Small intestine (tissue), 7 donors: ENCODE measurements at regions not wholly inside any gene's neighbourhood (a gene's known extent, or its start where the extent isn't known, plus 50 kb on each side); places are given as distances from the start of the nearest gene placed in this dataset.

ENCODE experiments used
- DNase-seq, 2 donors: peaks; one replicate each; pipeline versions ENCODE4 v3.0.0 to v3.0.0-alpha.2; 2013
- FAIRE-seq: peaks from 2 replicates; lab custom pipeline; 2012; peaks lifted over from hg19 to GRCh38; lab: Jason Lieb, UNC
- H3K27ac ChIP-seq, 3 donors: one replicate each; pipeline ENCODE4 v1.5.1; 2013; ENCODE audit warnings: low read length in 2 of 3, mild to moderate bottlenecking in 2 of 3, control low read depth in 1 of 3, inconsistent platforms in 1 of 3, low read depth in 1 of 3, moderate library complexity in 1 of 3
- H3K27me3 ChIP-seq, 3 donors: one replicate each; pipeline ENCODE4 v1.6.1; 2013; ENCODE audit warnings: low read length in 3 of 3, inconsistent platforms in 1 of 3; ENCODE audit not compliant: control insufficient read depth in 3 of 3, insufficient read depth in 3 of 3
- H3K36me3 ChIP-seq, 3 donors: one replicate each; pipeline ENCODE4 v1.6.1; 2013; ENCODE audit warnings: low read length in 3 of 3, inconsistent platforms in 1 of 3, low read depth in 1 of 3, mild to moderate bottlenecking in 1 of 3, moderate library complexity in 1 of 3; ENCODE audit not compliant: control insufficient read depth in 3 of 3, insufficient read depth in 2 of 3
- H3K4me1 ChIP-seq, 3 donors: one replicate each; pipeline ENCODE4 v1.6.1; 2013; ENCODE audit warnings: low read length in 2 of 3, inconsistent platforms in 1 of 3, low read depth in 1 of 3, mild to moderate bottlenecking in 1 of 3, moderate library complexity in 1 of 3; ENCODE audit not compliant: control insufficient read depth in 3 of 3, insufficient read depth in 2 of 3
- H3K4me3 ChIP-seq, 3 donors: one replicate each; pipeline ENCODE4 v1.5.1; 2013; ENCODE audit warnings: low read length in 3 of 3, control low read depth in 1 of 3, inconsistent platforms in 1 of 3, low read depth in 1 of 3, mild to moderate bottlenecking in 1 of 3, moderate library complexity in 1 of 3
- H3K9me3 ChIP-seq, 2 donors: one replicate each; pipeline ENCODE4 v1.6.1; 2013; ENCODE audit warnings: low read depth in 1 of 2, low read length in 1 of 2; ENCODE audit not compliant: control insufficient read depth in 2 of 2, insufficient read depth in 1 of 2
- WGBS, 3 donors: extraction: QIAGEN DNeasy Blood & Tissue Kit; methylation state at CpG; one replicate each; pipeline ENCODE4 v1.1.7; 2013; 5-methylcytosine and 5-hydroxymethylcytosine counted together
- donor health status: healthy with polysubstance abuse.
- donor health status: control.
- donor health status: control.
- donor health status: Bipolar disorder and iron deficiency.
- donor health status: healthy.

DNA sequence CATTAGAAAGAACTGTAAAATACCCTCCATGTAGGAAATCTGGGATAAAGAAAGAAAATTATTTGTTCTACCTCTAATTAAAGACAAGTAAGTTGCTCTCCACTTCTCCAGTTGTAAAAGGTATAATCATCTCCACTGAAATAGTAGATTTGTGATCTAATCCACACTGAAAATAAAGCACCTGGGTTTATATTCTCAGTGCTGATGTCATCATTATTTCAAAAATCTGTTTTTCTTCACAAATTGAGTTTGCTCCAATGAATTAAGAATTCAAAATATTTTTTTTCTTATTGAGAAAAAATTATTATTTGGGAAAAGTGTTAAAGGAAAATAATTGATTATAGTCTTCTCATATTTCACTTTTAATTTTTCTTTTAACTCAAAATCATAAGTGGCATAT lies 869.2 kb downstream of the SLC16A7 start:
- Histone ChIP-seq H3K27me3 (no peaks in the 10 kb centered on the region), H3K4me1 (no peaks in the 10 kb centered on the region), H3K36me3 (no peaks in the 10 kb centered on the region), H3K4me3 (no peak overlapping the region), H3K27ac (no peak overlapping the region), H3K9me3 (no peaks in the 10 kb centered on the region)
- no peak for DNase-seq
- FAIRE-seq = no peak

DNA sequence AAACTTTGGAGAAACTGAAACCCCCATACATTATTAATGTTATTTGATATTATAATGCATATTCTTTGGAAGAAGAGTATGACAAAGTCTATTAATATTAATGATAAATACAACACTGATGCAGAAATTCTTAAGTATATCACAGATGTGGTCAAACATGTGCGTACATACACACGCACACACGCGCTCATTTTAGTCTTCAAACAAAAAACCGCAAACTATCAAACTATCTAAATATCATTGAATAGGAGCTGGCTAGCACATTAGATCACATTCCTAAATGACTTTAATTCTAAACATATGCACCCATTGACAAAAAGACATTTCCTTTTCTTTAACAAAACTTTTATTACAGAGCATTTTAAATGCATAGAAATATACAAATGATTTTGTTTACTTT lies 872.7 kb downstream of the SLC16A7 start:
- H3K27me3 ChIP-seq = no peaks in the 10 kb centered on the region
- FAIRE-seq (no peak), DNase-seq (no peak)
- no peaks in the 10 kb centered on the region for H3K36me3 ChIP-seq
- H3K9me3 ChIP-seq = no peaks in the 10 kb centered on the region
- 93 to 96% (median 95%) methylated on average over 5 of the region's 5 CpGs for WGBS, 3 donors
- no peak overlapping the region for H3K27ac ChIP-seq
- no peak overlapping the region for H3K4me3 ChIP-seq
- no peaks in the 10 kb centered on the region for H3K4me1 ChIP-seq

DNA sequence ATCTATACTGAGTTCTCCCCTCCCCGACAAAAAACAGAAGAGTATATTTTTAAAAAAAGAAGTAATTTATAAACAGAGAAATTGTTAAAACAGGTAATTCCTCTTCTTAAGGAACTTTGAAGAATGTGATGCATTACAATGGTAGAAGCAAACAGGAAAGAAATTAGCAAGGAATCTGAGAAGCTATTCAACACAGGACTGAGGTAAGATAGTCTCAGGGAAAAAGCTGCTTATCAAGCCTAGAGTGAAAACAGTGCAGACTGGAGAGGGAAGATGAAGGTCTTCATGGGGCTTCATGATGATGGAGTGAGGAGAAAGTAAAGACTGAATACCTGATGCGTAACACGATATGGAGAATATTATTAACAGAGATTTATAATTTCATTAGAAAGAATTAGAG lies 880.0 kb downstream of the SLC16A7 start:
- Histone ChIP-seq H3K27me3 (no peaks in the 10 kb centered on the region), H3K27ac (no peak overlapping the region), H3K9me3 (no peaks in the 10 kb centered on the region), H3K36me3 (no peaks in the 10 kb centered on the region), H3K4me1 (no peaks in the 10 kb centered on the region), H3K4me3 (no peak overlapping the region)
- DNase-seq (no peak), FAIRE-seq (no peak)
- WGBS, 3 donors = 86 to 90% (median 89%) methylated on average over 3 of the region's 3 CpGs

DNA sequence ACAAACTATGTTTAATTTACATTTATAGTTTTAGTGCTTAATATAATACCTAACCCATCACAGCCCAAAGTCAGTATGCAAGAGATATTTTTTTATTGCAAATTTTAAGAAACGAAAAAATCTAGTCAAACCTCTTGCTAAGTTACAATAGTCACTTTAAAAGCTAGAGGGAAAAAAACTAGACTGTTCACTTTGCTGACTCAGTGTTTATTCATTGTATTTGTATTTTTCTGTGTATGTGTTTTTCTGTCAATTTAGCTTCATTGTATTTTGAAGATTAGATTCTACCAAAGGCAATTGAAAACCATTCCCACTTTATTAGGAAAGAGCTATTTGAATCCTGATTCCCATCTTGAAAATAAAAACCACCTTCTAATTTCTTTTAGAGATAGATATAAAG lies 891.5 kb downstream of the SLC16A7 start:
- H3K27me3 ChIP-seq = no peaks in the 10 kb centered on the region
- 19 to 57% (median 21%) methylated on average over 1 of the region's 1 CpG for WGBS, 3 donors
- no peak overlapping the region for H3K4me3 ChIP-seq
- H3K4me1 ChIP-seq = no peaks in the 10 kb centered on the region
- H3K36me3 ChIP-seq = no peaks in the 10 kb centered on the region
- no peaks in the 10 kb centered on the region for H3K9me3 ChIP-seq
- H3K27ac ChIP-seq = no peak overlapping the region
- FAIRE-seq = no peak
- DNase-seq = no peak

DNA sequence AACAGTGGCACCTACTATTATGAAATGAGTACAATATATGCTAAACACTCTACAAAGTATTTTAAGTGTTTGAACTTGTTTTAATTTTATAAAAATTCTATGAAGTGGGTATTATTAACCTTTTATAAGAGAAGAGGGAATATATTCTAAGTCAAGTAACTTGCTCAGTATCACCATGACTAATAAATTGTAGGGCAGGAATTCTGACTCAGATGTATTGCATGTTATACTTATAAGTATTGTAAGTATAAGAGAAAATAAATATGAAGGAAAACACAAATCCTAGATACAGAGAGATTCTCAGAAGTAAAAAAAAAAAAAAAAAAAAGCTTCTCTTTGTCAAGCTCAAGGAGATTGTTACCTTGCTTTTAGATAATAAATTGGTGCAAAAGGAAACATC lies 893.2 kb downstream of the SLC16A7 start:
- DNase-seq (no peak), FAIRE-seq (no peak)
- no peaks in the 10 kb centered on the region for H3K4me1 ChIP-seq
- no peak overlapping the region for H3K4me3 ChIP-seq
- no peaks in the 10 kb centered on the region for H3K27me3 ChIP-seq
- no peaks in the 10 kb centered on the region for H3K9me3 ChIP-seq
- H3K27ac ChIP-seq = no peak overlapping the region
- no peaks in the 10 kb centered on the region for H3K36me3 ChIP-seq

DNA sequence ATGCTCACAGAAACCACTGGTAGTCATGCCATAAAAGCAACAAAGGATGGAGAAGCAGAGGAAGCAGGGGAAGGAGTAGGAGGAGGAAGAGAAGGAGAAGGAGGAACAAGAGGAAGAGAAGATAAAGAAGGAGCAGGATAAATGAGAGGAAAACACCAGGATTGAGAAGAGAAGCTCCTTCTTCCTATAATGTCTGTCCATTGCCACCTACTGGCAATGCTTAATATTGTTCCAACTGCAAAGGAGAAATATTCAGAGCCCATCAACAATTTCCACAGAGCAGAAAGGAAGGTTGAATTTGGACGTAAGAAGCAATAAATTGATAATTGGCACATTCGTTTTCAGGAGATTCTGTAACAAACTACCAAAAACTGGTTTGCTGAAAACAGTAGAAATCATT lies 898.4 kb downstream of the SLC16A7 start:
- Histone ChIP-seq H3K4me3 (no peak overlapping the region), H3K4me1 (no peaks in the 10 kb centered on the region), H3K27me3 (no peaks in the 10 kb centered on the region), H3K36me3 (no peaks in the 10 kb centered on the region), H3K27ac (no peak overlapping the region), H3K9me3 (no peaks in the 10 kb centered on the region)
- peak; percentile 10 to 40 for DNase-seq
- FAIRE-seq = no peak
- WGBS, 3 donors = 19 to 37% (median 19%) methylated on average over 2 of the region's 2 CpGs

DNA sequence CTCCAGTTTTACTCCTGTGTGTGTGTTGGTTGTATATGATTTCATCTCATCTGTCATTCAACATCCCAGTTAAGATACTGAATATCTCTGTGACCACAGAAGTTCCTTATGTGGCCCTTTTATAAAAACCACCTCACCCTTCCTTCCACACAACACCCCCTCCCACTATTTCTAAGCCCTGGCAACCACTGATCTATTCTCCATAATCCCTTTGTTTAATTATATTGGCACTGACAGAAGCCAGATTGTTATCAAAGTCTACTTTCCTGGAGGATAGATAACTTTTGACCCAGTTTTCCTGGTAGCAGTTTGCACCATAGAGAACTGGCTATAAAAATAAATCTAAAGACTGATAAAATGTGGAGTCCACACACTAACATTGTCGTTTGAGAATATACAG lies 902.8 kb downstream of the SLC16A7 start:
- WGBS, 3 donors = 9 to 19% (median 18%) methylated on average over 1 of the region's 1 CpG
- H3K36me3 ChIP-seq = no peaks in the 10 kb centered on the region
- H3K27ac ChIP-seq = no peak overlapping the region
- no peaks in the 10 kb centered on the region for H3K4me1 ChIP-seq
- no peak overlapping the region for H3K4me3 ChIP-seq
- DNase-seq (no peak), FAIRE-seq (no peak)
- no peaks in the 10 kb centered on the region for H3K27me3 ChIP-seq
- no peaks in the 10 kb centered on the region for H3K9me3 ChIP-seq

DNA sequence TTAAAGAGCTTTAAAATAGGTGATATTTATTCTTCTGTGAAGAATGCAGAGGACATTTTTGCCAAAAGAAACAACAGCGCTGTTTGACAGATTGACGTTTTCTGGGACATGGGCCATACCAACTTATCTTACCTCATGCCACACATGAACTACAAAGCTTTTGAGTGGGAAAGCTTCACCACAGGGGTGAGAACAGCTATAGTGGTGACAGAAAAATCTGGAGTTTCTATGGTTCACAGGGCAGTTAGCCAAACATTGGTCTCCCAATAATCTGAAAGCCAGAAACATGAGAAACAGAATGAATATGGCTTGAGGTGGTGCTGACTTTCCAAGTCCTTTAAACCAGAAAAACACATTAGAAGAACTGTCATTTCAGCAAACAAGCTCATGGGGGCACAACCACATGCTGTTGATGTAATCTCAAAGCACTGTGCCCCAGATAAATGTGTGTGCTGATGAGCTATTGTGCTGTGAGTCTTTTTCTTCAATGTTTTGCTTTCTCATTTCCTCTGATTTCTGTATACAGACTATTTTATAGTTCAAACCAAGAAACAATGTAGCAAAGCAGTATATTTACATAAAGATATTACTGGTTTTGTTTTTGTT lies 905.4 kb downstream of the SLC16A7 start:
- H3K27ac ChIP-seq = no peak overlapping the region
- H3K36me3 ChIP-seq = no peaks in the 10 kb centered on the region
- no peak for DNase-seq
- no peaks in the 10 kb centered on the region for H3K4me1 ChIP-seq
- no peaks in the 10 kb centered on the region for H3K27me3 ChIP-seq
- H3K4me3 ChIP-seq = no peak overlapping the region
- 79 to 89% (median 81%) methylated on average over 2 of the region's 2 CpGs for WGBS, 3 donors
- H3K9me3 ChIP-seq = no peaks in the 10 kb centered on the region
- FAIRE-seq = no peak

DNA sequence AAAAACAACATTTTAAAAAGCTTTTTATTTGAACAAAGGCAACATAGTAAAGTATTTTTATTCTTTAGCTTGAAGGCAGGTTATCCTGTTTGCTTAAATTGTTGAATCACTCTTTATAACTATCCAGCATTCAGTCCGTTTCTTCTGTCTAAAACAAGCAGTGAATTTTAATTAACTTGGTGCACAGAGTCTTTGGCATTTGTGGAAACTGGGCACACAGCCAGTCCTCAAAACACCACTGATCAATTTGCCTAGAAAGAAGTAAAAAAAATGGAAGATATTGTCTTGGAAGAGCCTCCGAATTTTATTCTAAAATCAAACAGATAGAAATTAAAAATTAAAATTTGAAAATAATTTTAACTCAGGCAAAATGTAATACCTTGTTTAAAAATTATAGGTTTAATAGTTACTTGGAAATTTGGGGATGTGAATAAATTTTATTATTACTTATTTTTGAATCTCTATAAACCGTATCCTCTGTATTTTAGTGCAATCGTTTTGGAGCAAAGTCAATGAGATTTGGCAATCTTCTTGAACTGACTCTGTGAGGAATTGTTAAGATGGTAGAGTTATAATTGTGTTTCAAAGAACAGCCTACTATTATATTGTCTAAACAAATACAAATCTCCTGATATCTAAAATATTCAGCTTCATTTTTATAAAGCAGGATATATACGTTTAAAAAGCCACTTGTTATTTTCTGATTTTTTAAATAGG lies 927.0 kb downstream of the SLC16A7 start:
- DNase-seq = no peak
- Histone ChIP-seq H3K4me1 (no peaks in the 10 kb centered on the region), H3K27ac (no peak overlapping the region), H3K4me3 (no peak overlapping the region), H3K27me3 (no peaks in the 10 kb centered on the region), H3K36me3 (no peaks in the 10 kb centered on the region), H3K9me3 (no peaks in the 10 kb centered on the region)
- 67 to 81% (median 79%) methylated on average over 5 of the region's 5 CpGs for WGBS, 3 donors
- no peak for FAIRE-seq
